ENCODE measurements at regions not wholly inside any gene's neighbourhood (a gene's known extent, or its start where the extent isn't known, plus 50 kb on each side); places are given as distances from the start of the nearest gene placed in this dataset.

- no peak for DNase-seq
Observed at GRCh38 chr2:188720811-188721605, 253.2 kb upstream of the COL3A1 start.

GRCh38 chr2:188721784-188722183, 252.4 kb upstream of the COL3A1 start:
- no peak for DNase-seq

GRCh38 chr2:188725746-188726360, 248.3 kb upstream of the COL3A1 start:
- DNase-seq, result no peak

- no peak for DNase-seq
Observed at GRCh38 chr2:188726626-188727247, 247.4 kb upstream of the COL3A1 start.

- no peak for DNase-seq
Observed at GRCh38 chr2:188727846-188728245, 246.3 kb upstream of the COL3A1 start.

GRCh38 chr2:188734691-188735090, 239.5 kb upstream of the COL3A1 start:
- DNase-seq, result no peak

GRCh38 chr2:188746727-188747126, 227.4 kb upstream of the COL3A1 start:
- no peak for DNase-seq

- DNase-seq, result no peak
Observed at GRCh38 chr2:188751816-188752215, 222.4 kb upstream of the COL3A1 start.

GRCh38 chr2:188752311-188752710, 221.9 kb upstream of the COL3A1 start:
- no peak for DNase-seq

GRCh38 chr2:188762151-188762550, 212.0 kb upstream of the COL3A1 start:
- DNase-seq, result no peak

GRCh38 chr2:188765522-188766470, 208.4 kb upstream of the COL3A1 start:
- peak in 1 of 5 experiments; percentile 5 for DNase-seq

GRCh38 chr2:188766471-188766856, 207.7 kb upstream of the COL3A1 start:
- no peak for DNase-seq

GRCh38 chr2:188767176-188767575, 207.0 kb upstream of the COL3A1 start:
- DNase-seq, result no peak

GRCh38 chr2:188770296-188770695, 203.9 kb upstream of the COL3A1 start:
- no peak for DNase-seq

- no peak for DNase-seq
Observed at GRCh38 chr2:188773075-188773474, 201.1 kb upstream of the COL3A1 start.

GRCh38 chr2:188776634-188777033, 197.5 kb upstream of the COL3A1 start:
- DNase-seq, result no peak

GRCh38 chr2:188784269-188784762, 189.9 kb upstream of the COL3A1 start:
- no peak for DNase-seq

- DNase-seq, result no peak
Observed at GRCh38 chr2:188785061-188785460, 189.1 kb upstream of the COL3A1 start.

- no peak for DNase-seq
Observed at GRCh38 chr2:188785490-188785889, 188.7 kb upstream of the COL3A1 start.

- DNase-seq, result no peak
Observed at GRCh38 chr2:188786368-188786841, 187.8 kb upstream of the COL3A1 start.

- DNase-seq, result no peak
Observed at GRCh38 chr2:188787021-188787657, 187.0 kb upstream of the COL3A1 start.

- DNase-seq, result no peak
Observed at GRCh38 chr2:188787658-188788240, 186.4 kb upstream of the COL3A1 start.

Measured in T-helper 2 cell (primary cell).